NCI-H1417 treated with DMSO at 0.1 percent for 48 hours (cell line): ENCODE measurements at regions not wholly inside any gene's neighbourhood (a gene's known extent, or its start where the extent isn't known, plus 50 kb on each side); places are given as distances from the start of the nearest gene placed in this dataset.
"Not testable (repeated sequence)": the region's sequence is repeated elsewhere in the genome, so short reads cannot be mapped to it uniquely, and the experiment has no call there.

Experiments used
- DNase-seq: peaks from one replicate; lab custom pipeline; 2025; lab: John Stamatoyannopoulos, UW

- no peak for DNase-seq
Measured at GRCh38 chr3:107942244-107942643, 148.6 kb downstream of the CD47 start.

DNA sequence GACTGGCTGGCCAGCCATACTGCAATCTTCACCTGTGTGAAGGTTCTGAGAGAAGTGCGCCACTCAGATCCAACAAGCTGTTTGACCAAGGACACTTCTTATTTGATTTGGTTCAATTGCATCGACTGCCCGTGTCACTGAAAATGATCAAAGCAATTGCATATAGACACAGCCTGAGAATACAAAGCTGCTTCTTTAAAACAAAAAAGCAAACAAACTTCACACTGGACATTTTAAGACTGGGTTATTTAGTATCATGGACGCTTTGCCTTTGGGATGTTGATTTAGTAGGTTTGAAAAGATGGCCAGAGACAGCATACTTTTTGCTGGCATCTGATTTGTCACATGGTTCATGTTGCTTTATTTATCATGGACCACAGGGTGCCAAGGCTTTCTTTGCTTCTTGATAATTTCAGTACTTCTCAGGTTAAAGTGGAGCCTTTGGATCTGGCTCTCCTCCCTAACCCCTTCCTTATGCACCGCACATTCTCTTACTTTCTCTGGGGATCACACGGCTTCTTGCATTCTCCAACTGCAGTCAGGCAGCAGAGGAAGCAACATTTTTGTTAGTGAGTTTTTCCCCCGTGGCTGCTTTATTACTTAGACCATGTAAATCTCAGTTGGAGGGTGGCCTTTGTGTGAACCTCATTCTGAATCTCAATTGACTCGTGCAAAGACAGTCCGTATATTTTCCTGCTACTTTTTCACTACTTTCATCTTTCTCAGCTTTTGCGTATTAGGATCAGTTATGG lies 151.0 kb downstream of the CD47 start:
- no peak for DNase-seq

DNA sequence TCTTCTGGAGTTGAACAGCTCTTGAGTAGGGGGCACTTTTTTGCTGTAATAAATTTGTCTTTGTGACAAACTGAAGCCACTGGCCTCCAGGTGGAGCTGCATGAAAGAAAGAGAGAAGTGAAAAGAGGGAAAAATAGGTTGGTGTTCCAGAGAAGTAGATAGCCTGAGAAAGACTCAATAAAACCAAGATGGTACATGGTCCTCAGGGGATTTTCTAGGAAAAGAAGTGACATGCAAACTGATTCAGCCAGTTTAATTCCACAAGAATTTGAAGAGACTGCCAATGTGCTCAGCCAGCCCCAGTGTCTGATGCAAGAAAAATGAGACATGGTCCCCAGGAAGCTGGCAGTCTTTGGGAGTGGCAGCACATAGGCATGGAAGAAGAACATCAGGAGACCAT lies 152.7 kb downstream of the CD47 start:
- no peak for DNase-seq

DNA sequence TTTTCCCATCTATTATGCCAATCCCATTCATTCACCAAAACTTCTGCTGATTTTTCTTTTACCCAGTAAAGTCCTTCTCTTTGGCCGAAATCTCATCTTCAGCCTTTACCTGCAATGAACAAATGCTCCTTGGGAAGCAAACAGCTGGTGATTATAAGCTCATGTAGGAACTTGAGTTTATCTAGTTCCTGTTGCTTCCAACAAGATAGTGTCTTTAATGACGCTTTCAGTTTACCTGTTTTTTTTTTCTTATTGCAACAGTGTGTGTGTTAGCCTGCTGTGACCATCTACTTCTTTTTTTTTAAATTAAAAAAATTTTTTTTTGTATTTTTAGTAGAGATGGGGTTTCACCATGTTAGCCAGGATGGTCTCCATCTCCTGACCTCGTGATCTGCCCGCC lies 156.0 kb downstream of the CD47 start:
- no peak for DNase-seq

- no peak for DNase-seq
Measured at GRCh38 chr3:107933450-107933849, 157.4 kb downstream of the CD47 start.

DNA sequence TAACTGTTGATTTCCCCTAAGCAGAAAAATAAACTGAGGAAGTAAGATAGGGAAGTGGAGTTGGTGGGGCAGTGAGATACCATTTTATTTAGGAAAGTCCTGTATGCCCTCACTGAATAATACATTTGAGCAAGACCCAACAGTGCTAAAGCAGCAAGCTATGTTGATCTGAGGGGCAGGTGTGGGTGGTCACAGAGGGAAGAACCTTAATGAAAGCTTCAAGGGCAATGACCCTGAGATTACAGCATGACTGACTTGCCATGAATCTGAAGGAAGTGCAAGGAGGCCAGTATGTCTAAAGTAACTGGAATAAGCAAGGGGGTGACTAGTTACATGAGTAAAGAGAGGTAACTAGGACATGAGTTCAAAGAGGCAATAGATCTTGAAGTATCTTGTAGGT lies 159.5 kb downstream of the CD47 start:
- no peak for DNase-seq

DNA sequence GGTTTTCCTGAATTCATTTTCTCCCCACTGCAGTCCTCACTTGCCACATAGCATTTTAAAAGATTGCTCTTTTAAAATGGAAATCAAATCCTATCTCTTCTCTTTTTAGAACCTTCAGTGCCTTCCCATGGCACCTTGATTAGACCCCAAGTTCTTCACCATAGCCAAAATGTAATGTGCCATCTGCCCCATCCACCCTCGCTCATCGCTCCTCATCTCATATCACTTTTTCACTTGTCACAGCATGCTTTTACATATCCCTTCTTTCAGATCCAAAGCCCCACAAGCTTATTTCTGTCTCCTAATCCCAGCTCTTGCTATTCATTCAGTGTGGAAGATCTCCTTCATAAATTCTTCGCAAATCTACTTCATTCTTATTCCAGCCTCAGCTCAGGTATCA lies 161.7 kb downstream of the CD47 start:
- no peak for DNase-seq

DNA sequence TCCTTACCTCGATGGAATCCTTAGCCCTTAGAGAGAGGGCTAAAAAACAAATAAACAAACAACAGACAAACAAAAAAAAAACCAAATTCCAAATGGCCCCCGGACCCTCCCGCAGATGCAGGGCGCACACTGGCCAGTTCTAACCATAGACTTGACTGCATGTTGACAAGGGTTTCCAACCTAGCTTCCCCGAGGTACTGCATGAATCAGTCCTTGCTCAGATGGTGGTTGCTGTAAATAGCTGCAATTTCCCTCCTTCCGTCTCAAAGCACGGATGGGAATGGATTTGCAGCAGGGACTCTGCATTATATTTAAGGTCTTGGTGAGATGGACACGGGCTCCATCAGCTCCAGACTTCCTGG lies 162.8 kb downstream of the CD47 start:
- DNase-seq: no peak

DNA sequence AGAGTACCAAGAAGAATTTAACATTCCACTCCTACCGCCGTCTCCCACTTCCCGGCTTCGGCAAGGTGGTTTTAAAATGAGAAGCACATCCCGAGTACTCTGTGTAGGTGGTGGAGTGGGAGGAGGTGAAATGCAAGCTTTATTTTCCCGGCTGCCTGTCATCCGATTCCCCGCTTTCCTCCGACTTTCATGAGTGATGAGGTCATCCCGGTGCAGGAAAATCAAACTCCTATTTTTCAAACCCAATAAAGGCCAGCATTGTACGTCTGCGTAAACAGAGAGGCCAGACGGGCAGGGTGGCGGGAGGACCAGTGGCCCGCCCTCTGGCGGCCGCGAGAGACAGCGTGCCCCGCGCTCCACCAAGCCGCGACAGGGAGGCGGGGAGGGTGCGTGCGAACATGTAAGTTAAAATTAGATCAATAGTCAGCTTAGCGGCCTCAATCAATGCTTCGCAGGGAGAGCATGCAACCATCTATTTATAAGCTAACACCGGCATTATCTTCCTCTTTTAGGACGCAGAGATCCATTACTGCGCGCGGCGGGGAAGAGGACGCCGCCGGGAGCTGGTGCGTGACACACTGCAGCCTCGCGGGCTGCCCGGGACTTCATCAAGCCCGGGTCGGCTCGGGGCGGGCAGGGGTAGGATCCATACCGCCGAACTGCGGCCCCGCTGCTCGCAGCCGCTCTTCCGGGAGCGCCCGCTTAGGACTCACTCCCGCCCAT lies 163.3 kb downstream of the CD47 start:
- DNase-seq: no peak

DNA sequence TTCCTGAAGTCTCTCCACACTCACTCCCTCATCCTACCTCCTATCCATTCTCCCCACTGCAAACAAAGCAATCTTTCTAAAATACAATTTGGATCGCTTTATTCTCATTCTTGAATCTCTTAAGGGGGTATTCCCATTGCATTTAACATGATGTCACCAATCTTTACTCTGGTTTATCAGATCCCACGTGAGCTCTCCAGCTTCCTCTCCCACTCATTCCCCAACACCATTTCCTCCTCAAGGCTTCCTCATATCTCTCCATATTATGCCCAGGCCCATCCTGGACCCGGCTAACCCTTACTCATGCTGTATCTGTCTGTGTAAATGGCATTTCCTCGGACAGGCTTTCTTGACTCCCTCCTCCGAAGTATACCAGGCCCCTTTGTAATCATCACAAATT lies 165.0 kb downstream of the CD47 start:
- no peak for DNase-seq

GRCh38 chr3:107921038-107921437 lies 169.8 kb downstream of the CD47 start:
- DNase-seq: no peak

- DNase-seq: no peak
Measured at GRCh38 chr3:107920538-107920937, 170.3 kb downstream of the CD47 start.

GRCh38 chr3:107919239-107919638 lies 171.6 kb downstream of the CD47 start:
- no peak for DNase-seq

DNA sequence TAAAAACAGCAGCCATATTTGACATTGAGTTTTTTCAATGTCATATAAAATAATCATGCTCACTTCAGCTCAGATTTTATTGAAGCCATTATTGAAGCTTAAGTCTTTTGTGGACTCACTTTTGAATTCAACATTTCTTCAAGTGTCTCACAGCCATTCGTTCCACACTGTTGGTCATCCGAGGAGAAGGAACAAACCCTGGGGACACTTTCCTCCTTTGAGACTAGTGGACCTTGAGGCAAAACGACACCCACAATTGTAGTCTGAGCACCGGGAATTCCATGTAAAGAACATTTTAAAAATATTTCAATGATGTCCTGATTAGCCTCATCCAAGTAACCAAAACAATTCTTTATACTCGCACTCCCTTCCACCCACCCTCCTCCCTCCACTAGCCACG lies 174.7 kb downstream of the CD47 start:
- no peak for DNase-seq

DNA sequence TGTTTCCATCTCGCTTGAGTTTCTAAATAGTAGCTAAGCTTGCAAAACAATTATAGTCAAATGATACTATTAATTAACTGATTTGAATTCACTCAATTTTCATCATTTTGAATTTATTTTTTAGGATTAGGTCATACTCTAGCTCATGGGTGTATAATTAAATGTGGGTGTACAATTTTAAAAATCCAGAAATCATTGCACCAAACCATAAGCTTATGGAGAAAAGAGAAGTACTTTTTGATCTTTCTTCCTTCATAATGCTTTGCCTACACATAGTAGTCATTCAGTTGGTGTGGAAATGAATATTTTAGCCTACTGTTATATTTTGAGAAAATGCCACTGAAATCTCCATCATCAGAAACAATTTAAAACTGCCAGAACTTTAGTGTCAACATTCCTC lies 175.1 kb downstream of the CD47 start:
- DNase-seq: no peak

GRCh38 chr3:107913701-107914100 lies 177.1 kb downstream of the CD47 start:
- DNase-seq: no peak

DNA sequence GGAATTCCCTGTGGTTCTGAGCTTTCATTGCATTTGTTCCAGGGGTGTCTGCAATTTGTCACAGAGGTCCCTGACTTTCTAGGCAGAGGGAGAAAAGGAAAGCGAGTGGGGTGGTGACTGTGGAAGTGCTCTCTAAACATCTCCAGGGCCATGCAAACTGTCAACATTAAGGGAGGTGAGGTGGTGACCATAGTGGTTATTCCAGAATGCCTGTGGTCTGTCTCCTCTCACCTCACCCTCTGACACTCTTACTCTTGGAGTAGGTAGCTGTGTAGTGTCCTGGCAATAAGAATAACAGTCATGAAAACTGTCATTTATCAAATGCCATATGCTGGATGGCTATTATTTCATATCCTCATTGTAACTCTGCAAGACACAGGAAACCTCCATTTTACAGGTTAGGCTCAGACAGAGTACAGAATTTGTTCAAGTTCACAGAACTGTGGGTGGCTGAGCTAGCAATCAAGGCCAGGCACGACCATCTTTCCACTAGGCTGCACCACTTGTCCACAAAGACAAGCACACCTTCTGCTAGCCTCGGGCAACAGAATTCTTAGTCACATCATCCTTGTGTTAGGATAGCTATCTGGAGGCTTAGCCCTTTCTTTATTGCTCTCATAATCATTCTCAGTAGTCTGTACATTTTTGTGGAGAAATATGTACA lies 179.4 kb downstream of the CD47 start:
- no peak for DNase-seq

DNA sequence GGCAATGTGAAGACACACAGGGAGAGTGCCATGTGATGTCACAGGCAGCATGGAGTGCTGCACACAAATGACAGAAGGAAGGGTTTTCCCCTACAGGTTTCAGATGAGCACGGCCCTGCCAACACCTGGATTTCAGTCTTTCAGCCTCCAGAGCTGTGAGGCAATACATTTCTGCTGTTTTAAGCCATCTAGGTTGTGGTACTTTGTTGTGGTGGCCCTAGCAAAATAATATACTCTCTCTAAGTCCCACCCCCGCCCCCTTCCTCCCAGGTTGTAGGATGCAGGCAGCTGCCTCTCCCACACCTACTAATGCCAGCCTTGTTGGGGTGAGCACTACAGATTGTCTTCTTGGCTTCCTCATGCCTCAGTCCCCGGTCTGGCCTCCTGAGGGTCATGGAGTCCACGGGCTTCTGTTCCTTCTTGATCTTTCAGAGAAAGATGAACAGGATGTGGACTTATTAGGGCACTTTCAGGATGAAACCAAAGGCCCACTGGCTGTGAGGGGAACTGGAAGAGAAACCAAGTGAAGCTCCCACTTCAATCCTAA lies 180.0 kb downstream of the CD47 start:
- no peak for DNase-seq

DNA sequence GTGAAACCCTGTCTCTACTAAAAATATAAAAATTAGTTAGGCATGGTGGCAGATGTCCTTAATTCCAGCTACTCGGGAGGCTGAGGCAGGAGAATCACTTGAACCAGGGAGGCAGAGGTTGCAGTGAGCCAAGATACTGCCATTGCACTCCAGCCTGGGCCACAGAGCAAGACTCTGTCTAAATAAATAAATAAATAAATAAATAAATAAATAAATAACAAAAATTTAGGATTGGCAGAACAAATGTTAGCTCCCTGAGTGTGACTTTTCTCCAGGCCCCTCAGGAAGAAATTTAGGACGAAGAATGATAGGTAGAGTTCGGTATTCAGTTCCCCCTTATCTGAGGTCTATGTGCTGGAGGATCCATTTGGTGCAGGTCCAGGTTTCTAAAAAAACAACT lies 181.2 kb downstream of the CD47 start:
- not testable (repeated sequence) for DNase-seq

DNA sequence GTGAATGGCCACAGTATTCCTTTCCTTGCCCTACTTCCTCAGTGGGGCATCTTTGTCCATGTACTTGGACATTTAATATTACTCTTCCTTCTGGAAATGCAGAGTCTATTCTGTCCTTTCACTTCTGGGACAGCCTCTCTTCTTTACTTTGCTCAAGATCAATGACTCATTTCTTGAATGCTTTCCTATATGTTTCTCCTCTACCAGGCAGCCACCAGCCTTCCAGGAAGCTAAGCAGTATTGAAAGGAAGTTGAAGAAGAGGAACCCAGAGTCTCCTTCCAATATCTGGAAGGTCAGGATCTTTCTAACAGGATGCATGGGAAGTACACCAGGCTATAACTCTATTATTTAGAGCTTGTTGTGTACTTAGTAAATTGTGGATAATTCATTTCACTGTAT lies 182.8 kb downstream of the CD47 start:
- no peak for DNase-seq

DNA sequence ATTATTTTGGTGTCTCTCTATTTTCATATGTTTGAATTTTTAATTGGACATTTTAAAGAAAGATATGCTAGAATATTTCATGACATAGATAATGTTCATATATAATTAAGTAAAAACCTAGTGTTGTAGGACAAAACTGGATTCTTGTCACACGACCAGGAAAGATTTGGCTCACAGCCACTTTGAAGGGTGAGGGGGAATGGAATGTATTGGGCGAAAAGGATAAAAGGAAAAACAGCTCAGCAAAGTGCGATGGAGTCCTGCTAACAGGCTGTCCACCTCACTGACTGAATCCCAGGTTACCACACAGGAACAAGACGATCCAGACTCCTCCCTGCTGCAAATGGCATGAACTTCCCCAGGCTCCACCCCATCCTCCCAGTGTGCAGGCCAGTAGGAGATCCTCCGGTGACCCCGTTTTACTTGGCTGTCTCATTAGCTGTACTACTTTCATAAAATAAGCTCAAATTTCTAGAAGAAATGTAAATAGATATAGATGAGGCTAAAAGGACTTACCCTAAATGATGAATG lies 186.2 kb downstream of the CD47 start:
- no peak for DNase-seq

DNA sequence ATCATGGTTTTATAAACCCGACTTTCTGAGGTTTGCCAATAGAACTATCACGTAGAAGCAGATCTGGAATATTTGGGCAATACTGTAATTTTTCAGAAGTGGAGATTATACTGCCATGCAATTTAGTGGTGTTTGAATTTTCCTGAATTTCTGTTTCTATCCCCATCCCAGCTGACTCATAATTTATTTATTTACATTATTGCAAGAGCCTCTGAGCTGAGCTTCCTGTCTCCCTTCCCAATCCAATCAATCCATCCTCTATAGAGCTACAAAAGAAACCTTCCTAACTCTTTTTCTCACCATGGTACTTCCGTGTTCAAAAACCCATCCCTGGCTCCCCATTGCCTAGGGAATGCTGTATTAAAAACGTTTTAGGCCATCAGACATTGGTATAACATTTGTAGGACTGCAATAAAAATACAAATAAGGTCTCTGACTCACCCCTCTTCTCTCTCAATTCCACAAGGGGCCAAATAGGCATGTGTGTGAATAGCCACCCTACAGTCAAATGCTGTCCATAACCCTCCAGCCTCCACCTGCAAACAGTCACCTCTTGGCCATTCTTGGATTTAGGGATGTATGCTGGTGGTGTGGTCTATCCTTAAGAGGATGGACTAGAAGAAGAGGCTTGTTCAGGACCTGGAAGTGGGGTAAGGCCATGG lies 190.7 kb downstream of the CD47 start:
- no peak for DNase-seq
